ENCODE measurements at regions not wholly inside any gene's neighbourhood (a gene's known extent, or its start where the extent isn't known, plus 50 kb on each side); places are given as distances from the start of the nearest gene placed in this dataset.

- no peak for TF ChIP-seq RAD21 (conservative IDR thresholded peaks at IDR 0.05)
- TF ChIP-seq CTCF (IDR thresholded peaks at IDR 0.05; ENCODE audit: poor library complexity, severe bottlenecking): no peak
- no peak for TF ChIP-seq SMC3 (conservative IDR thresholded peaks at IDR 0.05; ENCODE audit: poor library complexity)
These were observed 65.1 kb upstream of the ATP12A start for GRCh38 chr13:24615114-24615513.
